IMR-90 (cell line): ENCODE measurements at regions not wholly inside any gene's neighbourhood (a gene's known extent, or its start where the extent isn't known, plus 50 kb on each side); places are given as distances from the start of the nearest gene placed in this dataset.

Source experiments
- ATAC-seq: fragments of 200-7000 bp; cut with Tn5 transposase; 2 replicates; pipeline ENCODE4 v1.9.1; 2020; ENCODE audit warnings: low read depth, mild to moderate bottlenecking, moderate library complexity
- BruUV-seq: library from RNA; stranded (reverse); fragments of 400-500 nt; replicated peaks from 2 replicates; lab custom pipeline; 2021; lab: Mats Ljungman, UMichigan
- CTCF ChIA-PET: fragments of 300-600 bp; formaldehyde crosslinking; extraction: SDS; loops from one replicate; lab custom pipeline; 2021; ENCODE audit warnings: antibody characterized with exemption; lab: Yijun Ruan, JAX
- POLR2A ChIA-PET: fragments of 300-600 bp; sonication (Branson Sonifier 250); formaldehyde crosslinking; loops from one replicate; lab custom pipeline; 2022; ENCODE audit warnings: antibody characterized with exemption; ENCODE audit not compliant: unreplicated experiment; lab: Charles Lee
- DNase-seq: peaks from one replicate; pipeline ENCODE4 v3.0.0; 2013
- H2AFZ ChIP-seq: replicated peaks from 2 replicates; pipeline ENCODE3; 2013; ENCODE audit warnings: low read length, mild to moderate bottlenecking; ENCODE audit not compliant: poor library complexity
- H2AK5ac ChIP-seq: 2 replicates; pipeline ENCODE4 v1.6.1; 2013; ENCODE audit warnings: low read depth, low read length, inconsistent platforms
- H2AK9ac ChIP-seq: replicated peaks from 2 replicates; pipeline ENCODE3; 2013; ENCODE audit warnings: mild to moderate bottlenecking, low read depth, low read length, moderate library complexity; ENCODE audit not compliant: poor library complexity
- H2BK120ac ChIP-seq: 2 replicates; pipeline ENCODE4 v1.6.1; 2013; ENCODE audit warnings: low read depth, low read length, inconsistent platforms
- H2BK15ac ChIP-seq: 3 replicates; pipeline ENCODE4 v1.6.1; 2013; ENCODE audit warnings: low read depth, low read length, inconsistent platforms
- H2BK20ac ChIP-seq: 2 replicates; pipeline ENCODE4 v1.6.1; 2013; ENCODE audit warnings: low read depth, mild to moderate bottlenecking, inconsistent platforms, low read length, moderate library complexity
- H2BK5ac ChIP-seq: 2 replicates; pipeline ENCODE4 v1.6.1; 2013; ENCODE audit warnings: mild to moderate bottlenecking, low read depth, low read length, inconsistent platforms; ENCODE audit not compliant: poor library complexity, severe bottlenecking
- H3K14ac ChIP-seq: replicated peaks from 2 replicates; pipeline ENCODE4 v1.6.1; 2013; ENCODE audit warnings: low read depth, low read length, inconsistent platforms
- H3K18ac ChIP-seq: 2 replicates; pipeline ENCODE4 v1.6.1; 2013; ENCODE audit warnings: low read depth, low read length, control low read depth
- H3K23ac ChIP-seq: 2 replicates; pipeline ENCODE4 v1.6.1; 2013; ENCODE audit warnings: low read depth, low read length, inconsistent platforms
- H3K27ac ChIP-seq: 2 replicates; pipeline ENCODE4 v1.5.1; 2013; ENCODE audit warnings: mild to moderate bottlenecking, control low read depth, low read length; ENCODE audit not compliant: insufficient read depth
- H3K27me3 ChIP-seq: 2 replicates; pipeline ENCODE4 v1.6.1; 2013; ENCODE audit warnings: low read length; ENCODE audit not compliant: control insufficient read depth, insufficient read depth
- H3K36me3 ChIP-seq: 2 replicates; pipeline ENCODE4 v1.6.1; 2013; ENCODE audit warnings: low read length, mixed read lengths; ENCODE audit not compliant: control insufficient read depth, insufficient read depth
- H3K4ac ChIP-seq: 2 replicates; pipeline ENCODE4 v1.6.1; 2013; ENCODE audit warnings: low read depth, low read length, inconsistent platforms
- H3K4me1 ChIP-seq: 2 replicates; pipeline ENCODE4 v1.6.1; 2013; ENCODE audit warnings: low read length, mixed read lengths; ENCODE audit not compliant: control insufficient read depth, insufficient read depth
- H3K4me2 ChIP-seq: 2 replicates; pipeline ENCODE4 v1.6.1; 2013; ENCODE audit warnings: low read depth, mild to moderate bottlenecking, control low read depth, low read length, moderate library complexity
- H3K4me3 ChIP-seq: 2 replicates; pipeline ENCODE4 v1.5.1; 2013; ENCODE audit warnings: low read depth, mild to moderate bottlenecking, control low read depth, low read length, moderate library complexity; ENCODE audit not compliant: insufficient read depth
- H3K56ac ChIP-seq: 2 replicates; pipeline ENCODE4 v1.6.1; 2013; ENCODE audit warnings: low read length, inconsistent platforms; ENCODE audit not compliant: insufficient read depth; ENCODE audit errors: extremely low read depth
- H3K79me1 ChIP-seq, 2 experiments: 2 replicates each; pipeline ENCODE4 v1.6.1; 2013; ENCODE audit warnings: low read length in 2 of 2, inconsistent platforms in 1 of 2, low read depth in 1 of 2
- H3K9ac ChIP-seq: 2 replicates; pipeline ENCODE4 v1.6.1; 2013; ENCODE audit warnings: low read depth, low read length, control low read depth
- H3K9me1 ChIP-seq: 2 replicates; pipeline ENCODE4 v1.6.1; 2013; ENCODE audit warnings: low read length, inconsistent platforms; ENCODE audit not compliant: insufficient read depth
- H3K9me3 ChIP-seq: 2 replicates; pipeline ENCODE4 v1.6.1; 2013; ENCODE audit warnings: low read length; ENCODE audit not compliant: control insufficient read depth, insufficient read depth
- H4K20me1 ChIP-seq: 2 replicates; pipeline ENCODE4 v1.6.1; 2013; ENCODE audit warnings: low read length, inconsistent platforms; ENCODE audit not compliant: insufficient read depth
- H4K5ac ChIP-seq: 2 replicates; pipeline ENCODE4 v1.6.1; 2013; ENCODE audit warnings: mild to moderate bottlenecking, low read depth, low read length, control low read depth
- H4K8ac ChIP-seq, 2 experiments: 2 replicates each; pipeline ENCODE4 v1.6.1; 2013; ENCODE audit warnings: low read depth in 2 of 2, low read length in 2 of 2, control low read depth in 1 of 2, inconsistent platforms in 1 of 2
- H4K91ac ChIP-seq: 2 replicates; pipeline ENCODE4 v1.6.1; 2013; ENCODE audit warnings: low read depth, low read length, inconsistent platforms; ENCODE audit not compliant: insufficient read depth
- BHLHE40 ChIP-seq: fragments of 150-350 bp; IDR thresholded peaks from 2 replicates; pipeline ENCODE4 v1.6.1; 2016; ENCODE audit warnings: mild to moderate bottlenecking, low read depth, low read length
- CEBPB ChIP-seq: IDR thresholded peaks from 2 replicates; pipeline ENCODE4 v1.6.1; 2012; ENCODE audit warnings: low read depth, low read length, improper control_type of control experiment
- MAFK ChIP-seq: IDR thresholded peaks from 2 replicates; pipeline ENCODE4 v1.6.1; 2012; ENCODE audit warnings: low read depth, low read length, improper control_type of control experiment
- MXI1 ChIP-seq: IDR thresholded peaks from 2 replicates; pipeline ENCODE4 v1.6.1; 2012; ENCODE audit warnings: low read depth, mild to moderate bottlenecking, low read length, moderate library complexity, borderline replicate concordance
- POLR2A ChIP-seq: IDR thresholded peaks from 2 replicates; pipeline ENCODE4 v1.6.1; 2012; ENCODE audit warnings: mild to moderate bottlenecking, low read depth, low read length
- RAD21 ChIP-seq: IDR thresholded peaks from 2 replicates; pipeline ENCODE4 v1.6.1; 2012; ENCODE audit warnings: low read length, improper control_type of control experiment
- SMC3 ChIP-seq: fragments of 150-350 bp; IDR thresholded peaks from 2 replicates; pipeline ENCODE4 v1.6.1; 2016; ENCODE audit warnings: low read depth, mild to moderate bottlenecking, antibody characterized with exemption, low read length, moderate library complexity
- WGBS, 2 experiments: methylation state at CpG; one replicate each; pipeline versions ENCODE4 v1.1.5 to v1.1.7; 2013; ENCODE audit warnings: missing lambda C conversion rate in 2 of 2; ENCODE audit not compliant: insufficient read length in 1 of 2; ENCODE audit errors: extremely low coverage in 2 of 2; 5-methylcytosine and 5-hydroxymethylcytosine counted together
- dilution Hi-C: fragments of 300-500 bp; cut with HindIII; formaldehyde crosslinking; loops from one replicate; pipeline ENCODE4 v1.14.3; 2018; ENCODE audit warnings: low sequenced_read_pairs; ENCODE audit not compliant: unreplicated experiment
- in situ Hi-C: fragments of 300-500 bp; cut with MboI; formaldehyde crosslinking; loops from 3 replicates; pipeline ENCODE4 v1.14.3; 2019; ENCODE audit warnings: low sequenced_read_pairs, inconsistent platforms, mixed read lengths
- intact Hi-C: fragments of 100-400 bp; cut with micrococcal nuclease; formaldehyde crosslinking; loops from 2 replicates; pipeline ENCODE4 v1.10.0; 2022

DNA sequence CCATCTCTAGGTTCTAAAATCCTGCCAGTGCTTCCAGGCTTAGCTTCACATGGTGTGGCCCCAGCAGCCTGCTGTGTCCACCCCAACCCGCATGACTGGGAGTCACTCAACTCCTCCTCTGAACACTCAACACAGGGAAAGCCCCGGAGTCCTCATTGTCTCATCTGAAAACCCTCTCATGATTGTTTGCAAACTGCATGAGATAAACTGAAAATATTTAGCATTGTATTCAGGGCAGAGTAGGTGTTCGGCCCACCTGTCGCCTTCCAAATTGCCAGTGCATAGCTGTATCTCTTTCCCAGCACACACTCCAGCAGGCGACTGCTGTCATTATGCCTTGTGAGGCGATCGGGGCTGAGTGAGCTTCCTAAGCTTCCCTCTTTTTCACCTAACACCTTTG lies 76.7 kb upstream of the SORBS2 start:
- DNase-seq (no peak), ATAC-seq (no peak)
- TF ChIP-seq MXI1 (no peak), POLR2A (no peak), BHLHE40 (no peak), RAD21 (no peak), SMC3 (no peak), CEBPB (no peak), MAFK (no peak)
- no peaks in the 10 kb centered on the region for H3K4me1 ChIP-seq
- no TSS peak for BruUV-seq
- H3K4me2 ChIP-seq: no peak overlapping the region
- H3K56ac ChIP-seq: no peak overlapping the region
- no peak overlapping the region for H3K18ac ChIP-seq
- no peak overlapping the region for H4K91ac ChIP-seq
- intact Hi-C loops: no loop called here
- H3K27ac ChIP-seq: no peak overlapping the region
- no peaks in the 10 kb centered on the region for H3K79me1 ChIP-seq
- no peak overlapping the region for H2AK9ac ChIP-seq
- ChIA-PET POLR2A (no interaction called here), CTCF (no interaction called here)
- no peak overlapping the region for H4K5ac ChIP-seq
- no peak overlapping the region for H2BK20ac ChIP-seq
- H3K9me1 ChIP-seq: no peaks in the 10 kb centered on the region
- in situ Hi-C loops: no loop called here
- no peak overlapping the region for H4K8ac ChIP-seq
- dilution Hi-C loops: no loop called here
- H3K27me3 ChIP-seq: peaks cover 21% of the 10 kb centered on the region
- H2BK15ac ChIP-seq: no peak overlapping the region
- H2AK5ac ChIP-seq: no peak overlapping the region
- no peak overlapping the region for H3K14ac ChIP-seq
- H2BK120ac ChIP-seq: no peak overlapping the region
- H2BK5ac ChIP-seq: no peak overlapping the region
- no peaks in the 10 kb centered on the region for H4K20me1 ChIP-seq
- peaks cover 5% of the 10 kb centered on the region for H3K9me3 ChIP-seq
- no peak overlapping the region for H3K9ac ChIP-seq
- no peaks in the 10 kb centered on the region for H3K36me3 ChIP-seq
- H3K23ac ChIP-seq: no peak overlapping the region
- no peak overlapping the region for H3K4me3 ChIP-seq
- H2AFZ ChIP-seq: no peak overlapping the region
- no CpG with 5 or more reads among the region's 7 CpGs for WGBS, 2 experiments
- H3K4ac ChIP-seq: no peak overlapping the region
